Upper lobe of right lung (tissue), 1 donor: ENCODE measurements at regions not wholly inside any gene's neighbourhood (a gene's known extent, or its start where the extent isn't known, plus 50 kb on each side); places are given as distances from the start of the nearest gene placed in this dataset.
A peak's percentile ranks its signal among the peaks of the same experiment; 100 is the strongest.

Experiments
- ATAC-seq: fragments of 200-7000 bp; cut with Tn5 transposase; one replicate; pipeline ENCODE4 v1.9.1; 2020; ENCODE audit warnings: mild to moderate bottlenecking, moderate library complexity
- DNase-seq: peaks from one replicate; pipeline ENCODE4 v3.0.0-alpha.2; 2020
- H3K27ac ChIP-seq: fragments of 200-600 bp; one replicate; pipeline ENCODE4 v1.8.0; 2022
- H3K27me3 ChIP-seq: fragments of 200-600 bp; one replicate; pipeline ENCODE4 v1.8.0; 2022; ENCODE audit warnings: mild to moderate bottlenecking
- H3K36me3 ChIP-seq: fragments of 200-600 bp; one replicate; pipeline ENCODE4 v1.8.0; 2022
- H3K4me1 ChIP-seq: fragments of 200-600 bp; one replicate; pipeline ENCODE4 v1.8.0; 2022
- H3K4me3 ChIP-seq: fragments of 200-600 bp; one replicate; pipeline ENCODE4 v1.8.0; 2022; ENCODE audit warnings: mild to moderate bottlenecking
- H3K9me3 ChIP-seq: fragments of 200-600 bp; one replicate; pipeline ENCODE4 v1.8.0; 2022
- intact Hi-C: fragments of 100-400 bp; cut with DNase I; formaldehyde crosslinking; loops from one replicate; pipeline ENCODE4 v1.11.0; 2022
- TF ChIP-seq, protein P1 (sequence below): fragments of 200-600 bp; IDR thresholded peaks from one replicate; pipeline ENCODE4 v1.8.0; 2022; ENCODE audit warnings: antibody characterized with exemption
- donor health status: DM: no; HTN: yes; CAD: no; lungs with severe emphysema.

GRCh38 chr6:105474234-105474633 lies 71.4 kb upstream of the PREP start:
- H3K36me3 ChIP-seq: no peaks in the 10 kb centered on the region
- H3K27me3 ChIP-seq: no peaks in the 10 kb centered on the region
- no peak overlapping the region for H3K4me3 ChIP-seq
- H3K9me3 ChIP-seq: no peaks in the 10 kb centered on the region
- H3K27ac ChIP-seq: no peak overlapping the region
- intact Hi-C loops: loop anchor here (10.0 kb wide), 1 partner anchor 1041 kb away; no protein-coding TSS in a partner anchor
- TF ChIP-seq, protein P1, sequence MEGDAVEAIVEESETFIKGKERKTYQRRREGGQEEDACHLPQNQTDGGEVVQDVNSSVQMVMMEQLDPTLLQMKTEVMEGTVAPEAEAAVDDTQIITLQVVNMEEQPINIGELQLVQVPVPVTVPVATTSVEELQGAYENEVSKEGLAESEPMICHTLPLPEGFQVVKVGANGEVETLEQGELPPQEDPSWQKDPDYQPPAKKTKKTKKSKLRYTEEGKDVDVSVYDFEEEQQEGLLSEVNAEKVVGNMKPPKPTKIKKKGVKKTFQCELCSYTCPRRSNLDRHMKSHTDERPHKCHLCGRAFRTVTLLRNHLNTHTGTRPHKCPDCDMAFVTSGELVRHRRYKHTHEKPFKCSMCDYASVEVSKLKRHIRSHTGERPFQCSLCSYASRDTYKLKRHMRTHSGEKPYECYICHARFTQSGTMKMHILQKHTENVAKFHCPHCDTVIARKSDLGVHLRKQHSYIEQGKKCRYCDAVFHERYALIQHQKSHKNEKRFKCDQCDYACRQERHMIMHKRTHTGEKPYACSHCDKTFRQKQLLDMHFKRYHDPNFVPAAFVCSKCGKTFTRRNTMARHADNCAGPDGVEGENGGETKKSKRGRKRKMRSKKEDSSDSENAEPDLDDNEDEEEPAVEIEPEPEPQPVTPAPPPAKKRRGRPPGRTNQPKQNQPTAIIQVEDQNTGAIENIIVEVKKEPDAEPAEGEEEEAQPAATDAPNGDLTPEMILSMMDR: no peak
- no peaks in the 10 kb centered on the region for H3K4me1 ChIP-seq
- DNase-seq: no peak
- ATAC-seq: no peak

DNA sequence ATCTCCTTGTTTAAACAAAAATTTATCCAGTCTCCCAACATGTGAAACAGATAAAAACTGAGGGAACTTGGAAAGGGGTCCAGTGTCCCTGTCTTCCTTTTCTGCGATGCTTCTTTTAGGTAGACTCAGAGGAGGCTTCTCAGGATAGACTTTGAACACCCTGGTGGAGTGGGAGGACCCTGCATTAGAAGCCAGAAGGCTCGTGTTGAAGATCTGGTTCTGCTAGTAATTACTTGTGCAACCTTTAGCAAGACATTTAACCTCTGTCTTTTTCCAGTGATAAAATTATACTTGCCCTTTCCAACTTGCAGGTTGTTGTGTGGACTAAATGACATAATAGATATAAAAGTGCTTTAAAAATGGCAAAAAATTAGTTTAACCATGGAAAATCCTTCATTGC lies 67.1 kb upstream of the PREP start:
- no peak for ATAC-seq
- intact Hi-C loops: loop anchor here (10.0 kb wide), 1 partner anchor 1045 kb away; no protein-coding TSS in a partner anchor

GRCh38 chr6:105468850-105469249 lies 66.0 kb upstream of the PREP start:
- no peaks in the 10 kb centered on the region for H3K36me3 ChIP-seq
- ATAC-seq (no peak), DNase-seq (no peak)
- H3K4me1 ChIP-seq: no peaks in the 10 kb centered on the region
- H3K27me3 ChIP-seq: no peaks in the 10 kb centered on the region
- TF ChIP-seq, protein P1: no peak
- H3K27ac ChIP-seq: no peak overlapping the region
- intact Hi-C loops: no loop called here
- no peaks in the 10 kb centered on the region for H3K9me3 ChIP-seq
- no peak overlapping the region for H3K4me3 ChIP-seq

More for the DNA sequence above, 67.1 kb upstream of the PREP start:
- Histone ChIP-seq H3K4me3 (no peak overlapping the region), H3K4me1 (no peaks in the 10 kb centered on the region), H3K9me3 (no peaks in the 10 kb centered on the region), H3K36me3 (no peaks in the 10 kb centered on the region), H3K27ac (no peak overlapping the region), H3K27me3 (no peaks in the 10 kb centered on the region)
- no peak for DNase-seq
- TF ChIP-seq, protein P1: no peak

GRCh38 chr6:105460860-105461259 lies 58.0 kb upstream of the PREP start:
- Histone ChIP-seq H3K27ac (no peak overlapping the region), H3K36me3 (no peaks in the 10 kb centered on the region), H3K4me1 (no peaks in the 10 kb centered on the region), H3K27me3 (no peaks in the 10 kb centered on the region), H3K9me3 (no peaks in the 10 kb centered on the region), H3K4me3 (no peak overlapping the region)
- no peak for DNase-seq
- ATAC-seq: no peak
- intact Hi-C loops: no loop called here
- TF ChIP-seq, protein P1: no peak

GRCh38 chr6:105459864-105460263 lies 57.0 kb upstream of the PREP start:
- intact Hi-C loops: no loop called here
- Histone ChIP-seq H3K4me3 (no peak overlapping the region), H3K36me3 (no peaks in the 10 kb centered on the region), H3K4me1 (no peaks in the 10 kb centered on the region), H3K27me3 (no peaks in the 10 kb centered on the region), H3K9me3 (no peaks in the 10 kb centered on the region), H3K27ac (no peak overlapping the region)
- DNase-seq (no peak), ATAC-seq (no peak)
- TF ChIP-seq, protein P1: no peak

DNA sequence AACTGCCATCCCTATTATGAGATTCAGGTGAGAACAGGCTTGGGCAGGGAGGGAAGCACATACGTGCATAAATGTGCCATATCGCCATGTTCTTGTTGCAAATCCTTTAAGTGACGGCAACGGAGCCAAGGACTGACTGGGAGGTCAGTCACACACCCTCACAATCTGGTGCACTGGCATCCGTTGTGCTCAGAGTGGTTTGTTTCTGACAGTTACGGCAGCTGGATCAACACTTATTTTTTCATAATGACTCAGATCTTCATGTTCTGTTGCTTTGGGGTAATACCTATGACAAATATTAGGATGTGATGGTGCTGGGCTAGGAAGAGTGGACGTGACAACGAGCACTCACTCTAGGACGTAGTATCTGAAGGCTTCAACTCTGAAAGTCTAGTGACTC lies 56.2 kb upstream of the PREP start:
- TF ChIP-seq, protein P1: no peak
- Histone ChIP-seq H3K27me3 (no peaks in the 10 kb centered on the region), H3K36me3 (no peaks in the 10 kb centered on the region), H3K9me3 (no peaks in the 10 kb centered on the region), H3K4me3 (no peak overlapping the region), H3K4me1 (no peaks in the 10 kb centered on the region), H3K27ac (peak overlapping the region; percentile 15)
- ATAC-seq: no peak
- no peak for DNase-seq
- intact Hi-C loops: no loop called here
